ENCODE measurements at regions not wholly inside any gene's neighbourhood (a gene's known extent, or its start where the extent isn't known, plus 50 kb on each side); places are given as distances from the start of the nearest gene placed in this dataset.

GRCh38 chr4:1478766-1479355 lies 72.6 kb upstream of the NKX1-1 start:
- Histone ChIP-seq H3K9me3 (peaks cover 23% of the 10 kb centered on the region), H3K27me3 (no peaks in the 10 kb centered on the region), H3K4me2 (no peak overlapping the region), H4K20me1 (no peaks in the 10 kb centered on the region), H3K36me3 (no peaks in the 10 kb centered on the region), H3K27ac (no peak overlapping the region), H3K4me3 (no peak overlapping the region), H3K9ac (no peak overlapping the region), H3K4me1 (no peaks in the 10 kb centered on the region)
- no peak for TF ChIP-seq Cebpa-rat (IDR thresholded peaks at IDR 0.05)

DNA sequence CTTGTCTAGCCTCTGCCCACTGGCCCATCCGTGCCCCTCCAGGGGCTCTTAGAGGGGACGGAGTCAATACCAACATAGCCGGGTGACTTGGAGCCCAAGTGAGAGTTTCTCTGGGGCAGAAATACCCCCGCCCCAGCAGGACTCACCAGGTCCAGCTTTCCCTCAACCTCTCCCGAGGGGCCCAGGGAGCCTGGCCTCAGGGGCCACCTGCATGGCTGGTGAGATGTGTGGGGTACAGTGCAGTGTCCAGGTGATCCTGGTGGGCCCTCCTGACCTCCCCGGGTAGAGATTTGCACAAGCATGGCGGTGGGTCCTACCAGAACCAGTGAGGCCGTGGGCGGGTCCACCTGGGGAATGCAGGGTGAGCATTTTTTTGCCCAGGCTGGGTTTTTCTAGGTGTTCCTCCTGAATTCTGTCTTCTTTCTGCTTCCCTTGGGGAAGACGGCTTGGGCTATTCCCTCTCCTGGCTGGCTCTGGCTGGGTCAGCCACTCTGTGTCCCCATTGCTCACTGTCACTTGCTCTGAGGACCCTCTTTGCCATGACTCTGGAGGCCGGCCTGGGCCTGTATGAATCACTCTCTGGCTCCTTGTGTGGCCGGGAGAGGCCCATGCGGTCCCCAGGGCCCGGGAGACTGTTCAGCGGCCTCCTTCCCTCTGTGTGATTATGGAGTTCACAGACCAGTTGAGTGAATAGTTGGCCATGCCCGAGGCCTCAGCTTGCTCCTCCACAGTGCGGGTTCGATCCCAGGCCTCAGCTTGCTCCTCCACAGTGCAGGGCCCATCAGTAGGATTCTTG lies 71.0 kb upstream of the NKX1-1 start:
- no peaks in the 10 kb centered on the region for H3K27me3 ChIP-seq
- no peak overlapping the region for H3K9ac ChIP-seq
- no peak overlapping the region for H3K4me2 ChIP-seq
- H3K9me3 ChIP-seq, result peaks cover 23% of the 10 kb centered on the region
- H3K4me1 ChIP-seq, result no peaks in the 10 kb centered on the region
- no peak overlapping the region for H3K4me3 ChIP-seq
- TF ChIP-seq Cebpa-rat (IDR thresholded peaks at IDR 0.05), result no peak
- no peaks in the 10 kb centered on the region for H4K20me1 ChIP-seq
- H3K27ac ChIP-seq, result no peak overlapping the region
- no peaks in the 10 kb centered on the region for H3K36me3 ChIP-seq

DNA sequence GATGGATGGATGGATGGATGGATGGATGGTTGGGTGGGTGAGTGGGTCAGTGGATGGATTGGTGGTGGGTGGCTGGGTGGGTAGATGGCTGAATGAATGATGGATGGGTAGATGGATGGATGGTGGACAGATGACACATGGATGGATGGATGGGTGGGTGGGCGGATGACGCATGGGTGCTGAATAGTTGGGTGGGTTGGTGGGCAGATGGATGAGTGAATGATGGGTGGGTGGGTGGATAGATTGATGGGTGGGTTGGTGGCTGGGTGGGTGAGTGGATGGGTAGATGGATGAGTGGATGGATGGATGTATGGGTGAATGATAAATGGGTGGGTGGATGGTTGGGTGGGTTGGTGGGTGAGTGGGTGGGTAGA lies 69.9 kb upstream of the NKX1-1 start:
- no peak overlapping the region for H3K27ac ChIP-seq
- H3K27me3 ChIP-seq, result no peaks in the 10 kb centered on the region
- no peak for TF ChIP-seq Cebpa-rat (IDR thresholded peaks at IDR 0.05)
- H3K4me3 ChIP-seq, result no peak overlapping the region
- H3K9me3 ChIP-seq, result peaks cover 15% of the 10 kb centered on the region
- H3K4me2 ChIP-seq, result no peak overlapping the region
- no peak overlapping the region for H3K9ac ChIP-seq
- no peaks in the 10 kb centered on the region for H3K4me1 ChIP-seq
- H4K20me1 ChIP-seq, result no peaks in the 10 kb centered on the region
- H3K36me3 ChIP-seq, result no peaks in the 10 kb centered on the region

GRCh38 chr4:1475277-1476139 lies 69.3 kb upstream of the NKX1-1 start:
- Histone ChIP-seq H3K27ac (no peak overlapping the region), H3K4me2 (no peak overlapping the region), H3K36me3 (no peaks in the 10 kb centered on the region), H3K9me3 (peaks cover 9% of the 10 kb centered on the region), H3K27me3 (no peaks in the 10 kb centered on the region), H3K4me3 (no peak overlapping the region), H3K9ac (no peak overlapping the region), H3K4me1 (no peaks in the 10 kb centered on the region), H4K20me1 (no peaks in the 10 kb centered on the region)
- no peak for TF ChIP-seq Cebpa-rat (IDR thresholded peaks at IDR 0.05)

DNA sequence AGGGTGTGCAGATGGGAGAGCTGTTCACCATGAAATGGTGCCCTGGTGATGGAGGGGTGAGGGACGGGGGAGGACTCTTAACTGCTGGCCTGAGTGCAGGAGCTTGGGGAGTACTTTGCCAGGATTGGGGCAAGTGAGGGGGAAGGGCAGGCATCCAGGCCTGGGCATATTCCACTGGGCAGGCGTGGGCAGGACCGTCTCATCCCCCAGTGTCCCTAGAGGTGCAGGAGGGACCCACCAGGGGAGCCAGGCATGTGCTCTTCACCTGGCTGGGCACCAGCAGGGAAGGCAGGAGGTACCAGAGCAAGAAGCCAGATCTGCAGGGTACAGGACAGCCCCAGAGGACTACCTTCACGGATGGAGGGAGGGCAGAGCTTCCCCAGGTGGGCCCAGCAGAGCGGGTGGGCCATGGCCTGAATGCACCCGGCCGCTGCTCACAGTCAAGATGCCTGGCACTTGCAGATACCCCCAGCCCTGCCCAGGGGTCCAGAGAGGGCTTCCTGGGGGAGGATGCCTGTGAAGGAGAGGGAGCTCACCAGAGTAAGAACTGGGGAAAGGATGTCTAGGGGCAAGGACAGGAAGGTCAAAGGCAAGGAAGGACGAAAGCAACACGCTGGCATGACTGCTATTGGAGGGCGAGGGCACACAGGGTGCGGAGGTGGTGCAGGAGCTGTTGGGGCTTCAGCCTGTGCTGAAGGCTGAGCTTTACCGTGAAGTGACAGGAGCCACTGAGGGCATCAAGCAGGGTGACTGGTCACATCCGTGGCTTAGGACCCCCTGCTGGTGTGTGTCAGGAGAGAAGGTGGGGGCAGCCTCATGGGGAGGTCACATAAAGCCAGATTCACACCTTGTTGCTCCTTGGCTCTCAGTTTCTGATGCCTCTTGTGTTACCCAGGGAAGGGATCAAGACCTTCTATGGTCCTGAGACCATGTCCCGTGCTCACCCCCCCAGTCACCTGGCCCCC lies 68.2 kb upstream of the NKX1-1 start:
- Histone ChIP-seq H4K20me1 (no peaks in the 10 kb centered on the region), H3K36me3 (no peaks in the 10 kb centered on the region), H3K27me3 (no peaks in the 10 kb centered on the region), H3K4me3 (no peak overlapping the region), H3K4me1 (no peaks in the 10 kb centered on the region), H3K27ac (no peak overlapping the region), H3K4me2 (no peak overlapping the region), H3K9me3 (no peaks in the 10 kb centered on the region), H3K9ac (no peak overlapping the region)
- no peak for TF ChIP-seq Cebpa-rat (IDR thresholded peaks at IDR 0.05)

DNA sequence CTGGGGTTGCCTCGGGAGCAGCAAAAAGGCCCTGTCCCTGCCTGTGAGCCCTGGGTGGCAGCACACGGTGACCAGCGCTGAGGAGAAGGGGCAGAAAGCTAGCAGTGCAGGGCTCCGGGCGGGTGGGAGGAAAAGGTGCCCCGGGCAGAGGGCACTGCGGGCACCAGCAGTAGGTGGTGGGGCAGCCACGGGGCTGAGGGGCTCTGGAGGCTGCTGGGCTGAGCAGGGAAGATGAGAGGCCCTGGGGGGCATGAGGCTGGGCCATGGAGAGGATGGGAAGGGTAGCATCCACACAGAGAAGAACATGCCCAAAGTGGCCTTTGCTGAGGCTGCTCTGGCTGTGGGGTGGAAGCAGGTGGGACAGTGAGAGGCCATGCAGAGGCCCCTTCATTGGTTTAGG lies 67.5 kb upstream of the NKX1-1 start:
- H3K27ac ChIP-seq, result no peak overlapping the region
- H3K4me1 ChIP-seq, result no peaks in the 10 kb centered on the region
- H4K20me1 ChIP-seq, result no peaks in the 10 kb centered on the region
- no peak overlapping the region for H3K9ac ChIP-seq
- no peak for TF ChIP-seq Cebpa-rat (IDR thresholded peaks at IDR 0.05)
- no peaks in the 10 kb centered on the region for H3K9me3 ChIP-seq
- no peaks in the 10 kb centered on the region for H3K27me3 ChIP-seq
- no peak overlapping the region for H3K4me3 ChIP-seq
- H3K36me3 ChIP-seq, result no peaks in the 10 kb centered on the region
- H3K4me2 ChIP-seq, result no peak overlapping the region

- H3K9me3 ChIP-seq, result no peaks in the 10 kb centered on the region
- H3K36me3 ChIP-seq, result no peaks in the 10 kb centered on the region
Measured at GRCh38 chr4:1472911-1473518, 66.8 kb upstream of the NKX1-1 start.

GRCh38 chr4:1472148-1472797 lies 66.0 kb upstream of the NKX1-1 start:
- no peak for TF ChIP-seq Cebpa-rat (IDR thresholded peaks at IDR 0.05)
- H3K9me3 ChIP-seq, result no peaks in the 10 kb centered on the region
- H3K9ac ChIP-seq, result no peak overlapping the region
- no peaks in the 10 kb centered on the region for H3K36me3 ChIP-seq
- H3K4me3 ChIP-seq, result no peak overlapping the region
- no peak overlapping the region for H3K27ac ChIP-seq
- no peaks in the 10 kb centered on the region for H4K20me1 ChIP-seq
- H3K4me1 ChIP-seq, result no peaks in the 10 kb centered on the region
- no peaks in the 10 kb centered on the region for H3K27me3 ChIP-seq
- H3K4me2 ChIP-seq, result no peak overlapping the region

More at GRCh38 chr4:1472911-1473518, 66.8 kb upstream of the NKX1-1 start:
- H3K4me2 ChIP-seq, result no peak overlapping the region
- no peaks in the 10 kb centered on the region for H3K4me1 ChIP-seq
- H3K9ac ChIP-seq, result no peak overlapping the region
- H3K27me3 ChIP-seq, result no peaks in the 10 kb centered on the region
- no peak overlapping the region for H3K4me3 ChIP-seq
- no peak overlapping the region for H3K27ac ChIP-seq
- TF ChIP-seq Cebpa-rat (IDR thresholded peaks at IDR 0.05), result no peak
- no peaks in the 10 kb centered on the region for H4K20me1 ChIP-seq

All from BLaER1 (cell line).